MCF 10A (cell line): ENCODE measurements at regions not wholly inside any gene's neighbourhood (a gene's known extent, or its start where the extent isn't known, plus 50 kb on each side); places are given as distances from the start of the nearest gene placed in this dataset.

Source experiments
- BruUV-seq: library from RNA; stranded (reverse); fragments of 400-500 nt; replicated peaks from 2 replicates; lab custom pipeline; 2021; lab: Mats Ljungman, UMichigan
- CTCF ChIA-PET: fragments of 300-600 bp; sonication (Branson Sonifier 250); formaldehyde crosslinking; extraction: SDS; loops from one replicate; lab custom pipeline; 2021; ENCODE audit warnings: antibody characterized with exemption, inconsistent platforms; lab: Yijun Ruan, JAX
- POLR2A ChIA-PET: fragments of 300-600, 350-650 bp; sonication (Branson Sonifier 250); formaldehyde crosslinking; extraction: SDS; loops from one replicate; lab custom pipeline; 2020; ENCODE audit warnings: antibody characterized with exemption, inconsistent platforms; lab: Yijun Ruan, JAX
- DNase-seq: peaks from one replicate; pipeline ENCODE4 v3.0.0-alpha.2; 2018; ENCODE audit not compliant: unreplicated experiment
- H3K27ac Mint-ChIP-seq: one replicate; pipeline ENCODE4 v1.8.0; 2022; ENCODE audit warnings: mild to moderate bottlenecking, low read depth, mixed read lengths; ENCODE audit not compliant: unreplicated experiment
- H3K27me3 Mint-ChIP-seq: one replicate; pipeline ENCODE4 v1.8.0; 2022; ENCODE audit warnings: mixed read lengths; ENCODE audit not compliant: insufficient read depth, unreplicated experiment
- H3K36me3 Mint-ChIP-seq: one replicate; pipeline ENCODE4 v1.8.0; 2022; ENCODE audit warnings: mild to moderate bottlenecking, moderate library complexity, mixed read lengths; ENCODE audit not compliant: insufficient read depth, unreplicated experiment
- H3K4me1 Mint-ChIP-seq: one replicate; pipeline ENCODE4 v1.8.0; 2022; ENCODE audit warnings: mixed read lengths; ENCODE audit not compliant: insufficient read depth, unreplicated experiment
- H3K4me3 Mint-ChIP-seq: one replicate; pipeline ENCODE4 v1.8.0; 2022; ENCODE audit warnings: mild to moderate bottlenecking, moderate library complexity, mixed read lengths; ENCODE audit not compliant: unreplicated experiment
- H3K9me3 Mint-ChIP-seq: one replicate; pipeline ENCODE4 v1.8.0; 2022; ENCODE audit warnings: mixed read lengths; ENCODE audit not compliant: unreplicated experiment
- CTCF ChIP-seq: fragments of 200-600 bp; IDR thresholded peaks from one replicate; pipeline ENCODE4 v1.8.0; 2022; ENCODE audit warnings: antibody characterized with exemption, mild to moderate bottlenecking; ENCODE audit not compliant: unreplicated experiment
- intact Hi-C: fragments of 100-400 bp; cut with micrococcal nuclease; formaldehyde crosslinking; loops from 2 replicates; pipeline ENCODE4 v1.14.1; 2022

DNA sequence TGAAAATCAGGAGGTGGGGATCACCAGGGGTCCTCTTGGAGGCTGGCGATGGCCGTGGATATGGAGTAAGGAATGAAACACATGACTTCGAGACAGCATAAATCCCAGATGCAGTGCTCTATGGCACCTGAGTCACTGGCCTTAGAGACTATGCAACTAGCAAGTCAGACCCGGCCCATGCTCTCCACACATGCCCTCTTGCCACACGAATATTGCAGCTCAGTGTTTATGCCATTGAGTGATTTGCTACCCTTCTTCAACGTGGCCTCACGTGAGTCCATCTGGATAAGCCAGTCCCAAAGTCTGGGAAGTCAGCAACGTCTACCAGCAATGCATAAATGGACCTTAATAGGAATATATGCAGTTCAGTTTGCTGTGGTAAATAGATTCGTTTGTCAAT, 466.3 kb downstream of the CD83 start:
- Mint-ChIP-seq H3K36me3 (no peaks in the 10 kb centered on the region), H3K27me3 (no peaks in the 10 kb centered on the region), H3K4me3 (no peak overlapping the region), H3K9me3 (no peaks in the 10 kb centered on the region), H3K4me1 (no peaks in the 10 kb centered on the region), H3K27ac (no peak overlapping the region)
- CTCF ChIA-PET = interaction anchor here (0.6 kb wide), 1 partner anchor 92 kb away, joined by 3 read pairs; no protein-coding TSS in a partner anchor
- no peak for DNase-seq
- no peak for TF ChIP-seq CTCF
- intact Hi-C loops = no loop called here
- BruUV-seq = no TSS peak
- POLR2A ChIA-PET = no interaction called here

DNA sequence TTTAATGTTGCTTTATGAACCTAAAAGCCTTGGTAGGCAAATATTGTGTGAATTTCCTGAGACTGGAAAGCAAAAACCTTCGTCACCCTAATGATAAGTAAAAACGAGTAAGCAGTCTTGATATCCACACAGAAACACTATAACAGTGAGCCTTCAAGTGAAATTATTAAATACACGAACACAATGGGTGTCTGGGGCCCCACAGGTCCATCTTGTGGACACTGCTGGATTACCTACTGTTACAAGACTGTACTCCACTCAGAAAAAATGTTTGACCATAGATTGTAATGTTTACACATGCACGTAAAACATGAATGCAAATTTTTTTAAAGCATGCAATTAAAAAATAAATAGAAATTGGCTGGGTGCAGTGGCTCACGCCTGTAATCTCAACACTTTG, 466.9 kb downstream of the CD83 start:
- H3K36me3 Mint-ChIP-seq = no peaks in the 10 kb centered on the region
- DNase-seq = no peak
- BruUV-seq = no TSS peak
- intact Hi-C loops = no loop called here
- no peaks in the 10 kb centered on the region for H3K9me3 Mint-ChIP-seq
- no peak overlapping the region for H3K27ac Mint-ChIP-seq
- H3K4me1 Mint-ChIP-seq = no peaks in the 10 kb centered on the region
- POLR2A ChIA-PET = no interaction called here
- H3K4me3 Mint-ChIP-seq = no peak overlapping the region
- no peak for TF ChIP-seq CTCF
- CTCF ChIA-PET = no interaction called here
- no peaks in the 10 kb centered on the region for H3K27me3 Mint-ChIP-seq

GRCh38 chr6:14585689-14586088, 468.1 kb downstream of the CD83 start:
- POLR2A ChIA-PET = no interaction called here
- Mint-ChIP-seq H3K36me3 (no peaks in the 10 kb centered on the region), H3K4me1 (no peaks in the 10 kb centered on the region), H3K27ac (no peak overlapping the region), H3K27me3 (no peaks in the 10 kb centered on the region), H3K9me3 (no peaks in the 10 kb centered on the region), H3K4me3 (no peak overlapping the region)
- no TSS peak for BruUV-seq
- TF ChIP-seq CTCF = no peak
- intact Hi-C loops = no loop called here
- no peak for DNase-seq
- CTCF ChIA-PET = interaction anchor here (1.5 kb wide), 1 partner anchor 17 kb away, joined by 7 read pairs; no protein-coding TSS in a partner anchor

- no peaks in the 10 kb centered on the region for H3K9me3 Mint-ChIP-seq
- H3K4me1 Mint-ChIP-seq = no peaks in the 10 kb centered on the region
- no TSS peak for BruUV-seq
- no peaks in the 10 kb centered on the region for H3K36me3 Mint-ChIP-seq
- ChIA-PET POLR2A (no interaction called here), CTCF (no interaction called here)
- H3K27me3 Mint-ChIP-seq = no peaks in the 10 kb centered on the region
- no peak overlapping the region for H3K4me3 Mint-ChIP-seq
- no peak for TF ChIP-seq CTCF
- intact Hi-C loops = no loop called here
- no peak for DNase-seq
- no peak overlapping the region for H3K27ac Mint-ChIP-seq
Observed at GRCh38 chr6:14589175-14589574, 471.6 kb downstream of the CD83 start.
